ENCODE measurements at regions not wholly inside any gene's neighbourhood (a gene's known extent, or its start where the extent isn't known, plus 50 kb on each side); places are given as distances from the start of the nearest gene placed in this dataset.

GRCh38 chr10:108817135-108817534, 1106.2 kb downstream of the XPNPEP1 start:
- TF ChIP-seq EZH2phosphoT487 (conservative IDR thresholded peaks at IDR 0.05; ENCODE audit: low read length) (no peak), CTCF (IDR thresholded peaks at IDR 0.05; ENCODE audit: insufficient read depth, low read length, poor library complexity, severe bottlenecking) (no peak)
